ENCODE measurements at regions not wholly inside any gene's neighbourhood (a gene's known extent, or its start where the extent isn't known, plus 50 kb on each side); places are given as distances from the start of the nearest gene placed in this dataset.

DNA sequence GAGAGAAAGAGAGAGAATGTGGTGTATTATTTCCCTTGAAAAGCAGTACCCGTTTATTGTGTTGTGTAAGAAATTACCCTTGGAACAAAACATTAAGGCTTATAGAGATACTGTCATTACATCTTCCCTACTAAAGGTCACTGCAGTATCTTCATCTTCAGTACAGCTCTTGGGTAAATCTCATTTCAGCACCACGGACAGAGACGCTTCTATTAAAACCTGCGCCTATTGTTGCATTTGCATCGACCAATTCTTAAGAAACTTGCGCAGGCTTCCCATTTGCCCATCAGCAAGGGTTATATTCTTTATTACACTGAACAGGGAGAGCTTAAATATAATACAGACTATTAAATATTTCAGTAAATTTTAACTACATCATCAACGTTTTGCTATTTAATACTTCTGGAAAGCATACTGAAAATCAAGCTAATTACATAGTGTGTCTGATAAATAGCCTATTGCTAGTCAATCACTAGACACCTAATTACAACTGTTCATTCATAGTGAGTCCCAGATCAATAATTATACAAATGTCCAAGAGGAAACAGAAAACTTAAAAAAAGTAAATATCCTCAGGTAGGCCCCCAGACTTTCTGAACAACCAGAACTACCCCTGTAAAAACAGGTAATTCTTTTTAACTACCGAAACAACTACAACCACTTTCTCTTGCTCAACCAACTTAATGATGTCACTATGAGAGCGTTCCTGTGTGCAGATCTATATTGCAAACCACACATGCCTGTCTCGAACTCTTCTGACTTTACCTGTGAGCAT lies 350.6 kb downstream of the LIG4 start:
- DNase-seq (ENCODE audit: low spot score), result no peak

- no peak for DNase-seq (ENCODE audit: low spot score)
These were observed 355.1 kb downstream of the LIG4 start for GRCh38 chr13:107860284-107860683.

DNA sequence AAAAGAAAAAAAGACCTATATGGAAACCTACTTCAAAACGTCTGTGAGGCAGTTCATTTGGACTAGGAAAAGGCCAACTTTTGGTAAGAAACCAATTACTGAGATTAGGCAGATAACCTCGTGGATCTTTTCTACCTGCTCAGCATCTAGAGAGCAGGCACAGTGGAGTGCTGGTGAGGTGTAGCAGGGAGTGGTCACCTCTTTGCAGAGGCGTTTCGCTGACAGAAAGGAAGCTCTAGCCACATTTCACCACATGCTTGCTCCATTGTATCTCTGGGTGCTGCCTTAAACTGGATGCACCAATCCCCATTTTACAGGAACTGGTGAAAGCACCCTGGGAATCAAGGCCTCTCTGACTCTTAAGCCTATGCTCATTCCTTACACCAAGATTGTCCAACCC lies 360.5 kb downstream of the LIG4 start:
- no peak for DNase-seq (ENCODE audit: low spot score)

- DNase-seq (ENCODE audit: low spot score), result no peak
These were observed 363.3 kb downstream of the LIG4 start for GRCh38 chr13:107852072-107852471.

DNA sequence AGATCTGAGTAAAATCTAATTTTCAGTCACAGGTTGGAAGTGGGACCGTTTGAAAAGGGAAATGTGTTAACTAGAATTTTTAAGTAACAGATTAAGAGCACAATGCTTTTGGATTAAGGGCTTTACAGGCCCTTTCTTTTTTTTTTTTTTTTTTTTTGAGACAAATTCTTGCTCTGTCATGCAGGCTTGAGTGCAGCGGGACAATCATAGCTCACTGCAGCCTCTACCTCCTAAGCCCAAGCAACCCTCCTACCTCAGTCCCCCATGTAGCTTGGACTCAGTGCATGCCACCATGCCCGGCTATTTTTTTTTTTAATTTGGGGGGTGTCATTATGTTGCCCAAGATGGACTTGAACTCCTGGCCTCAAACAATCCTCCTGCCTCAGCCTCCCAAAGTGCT lies 363.7 kb downstream of the LIG4 start:
- no peak for DNase-seq (ENCODE audit: low spot score)

GRCh38 chr13:107847406-107847805 lies 367.9 kb downstream of the LIG4 start:
- no peak for DNase-seq (ENCODE audit: low spot score)

DNA sequence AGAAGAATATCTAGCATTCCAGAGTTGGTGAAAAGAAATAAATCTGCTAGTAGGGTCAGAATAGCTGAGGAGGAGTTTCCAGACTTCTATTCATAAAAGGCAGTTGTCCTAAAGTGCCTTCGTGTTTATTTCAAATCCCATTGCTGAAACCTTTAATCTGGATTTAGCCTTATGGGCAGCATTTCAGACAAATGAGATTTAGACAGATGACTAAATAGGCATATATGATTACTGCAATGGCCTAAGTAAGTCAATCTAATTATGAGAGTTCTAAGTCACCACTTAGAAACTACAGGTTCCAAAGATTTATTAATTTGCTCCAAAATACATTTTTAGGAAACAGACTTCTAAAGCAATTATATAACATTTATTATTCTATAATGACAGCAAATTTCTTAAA lies 368.7 kb downstream of the LIG4 start:
- no peak for DNase-seq (ENCODE audit: low spot score)

GRCh38 chr13:107845911-107846310 lies 369.4 kb downstream of the LIG4 start:
- no peak for DNase-seq (ENCODE audit: low spot score)

GRCh38 chr13:107843681-107844080 lies 371.7 kb downstream of the LIG4 start:
- no peak for DNase-seq (ENCODE audit: low spot score)

DNA sequence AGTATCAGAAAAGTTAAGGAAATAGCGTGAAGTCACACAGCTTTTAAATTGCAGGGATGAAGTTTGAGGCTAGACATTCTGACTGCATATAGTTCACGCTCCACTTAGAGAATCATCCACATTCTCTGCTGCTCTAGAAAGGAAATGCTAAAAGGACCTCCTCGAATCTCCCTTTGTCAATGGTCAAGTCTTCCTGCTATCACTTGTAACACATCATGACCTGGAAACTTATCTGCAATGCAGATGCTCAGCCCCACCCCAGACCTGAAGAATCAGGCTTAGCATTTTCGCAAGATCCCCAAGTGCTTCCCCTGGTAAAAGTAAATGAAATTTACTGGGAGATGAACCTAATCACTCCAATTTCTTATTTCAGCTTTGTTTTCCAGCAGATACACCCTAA lies 372.1 kb downstream of the LIG4 start:
- DNase-seq (ENCODE audit: low spot score), result no peak

DNA sequence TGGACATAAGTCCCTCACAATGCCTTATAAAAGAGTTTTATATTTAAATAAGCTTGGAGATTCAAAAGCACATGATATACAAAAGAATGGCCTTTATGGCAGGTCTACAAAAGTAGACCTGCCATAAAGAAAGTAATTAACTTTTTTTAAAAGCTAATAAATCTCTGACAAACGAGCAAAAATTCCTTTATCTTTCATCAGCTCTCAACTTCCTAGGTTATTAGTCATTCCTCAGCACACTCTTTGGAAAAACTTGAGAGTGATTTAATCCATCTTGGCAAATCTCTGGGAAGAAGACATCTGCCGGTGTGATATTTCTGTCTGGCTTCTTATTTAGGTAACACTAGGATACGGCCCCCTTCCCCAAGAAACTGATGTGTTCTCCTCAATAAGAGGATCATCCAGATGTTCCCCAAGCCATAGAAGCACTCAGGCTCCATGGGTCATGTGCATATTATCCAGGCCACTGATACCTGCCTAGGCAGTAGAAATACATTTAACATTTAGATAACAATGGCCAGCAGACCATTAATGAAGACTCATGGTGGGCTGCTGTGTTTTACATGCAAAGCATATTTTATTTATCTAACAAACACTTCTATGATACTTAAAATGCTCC lies 372.7 kb downstream of the LIG4 start:
- DNase-seq (ENCODE audit: low spot score), result no peak

GRCh38 chr13:107838588-107839161 lies 376.7 kb downstream of the LIG4 start:
- DNase-seq (ENCODE audit: low spot score), result no peak

DNA sequence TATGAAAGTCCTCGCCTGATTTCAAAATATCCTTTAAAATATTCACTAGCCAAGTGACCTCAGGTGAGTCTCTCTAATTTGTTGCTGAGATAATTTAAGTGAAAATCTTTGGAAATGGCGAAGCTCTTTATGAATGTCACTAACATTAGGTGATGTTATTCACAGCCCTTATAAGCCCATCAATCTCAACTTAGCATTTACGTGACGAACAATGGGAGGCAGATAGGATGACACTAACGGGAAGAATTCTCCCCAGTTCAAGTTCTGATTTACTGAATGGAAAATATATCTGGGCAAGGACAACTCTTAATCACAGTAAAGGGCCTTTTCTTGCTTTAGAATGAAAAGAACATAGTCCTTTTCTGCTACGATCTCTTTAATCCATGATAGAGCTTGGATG lies 378.7 kb downstream of the LIG4 start:
- DNase-seq (ENCODE audit: low spot score), result no peak

DNA sequence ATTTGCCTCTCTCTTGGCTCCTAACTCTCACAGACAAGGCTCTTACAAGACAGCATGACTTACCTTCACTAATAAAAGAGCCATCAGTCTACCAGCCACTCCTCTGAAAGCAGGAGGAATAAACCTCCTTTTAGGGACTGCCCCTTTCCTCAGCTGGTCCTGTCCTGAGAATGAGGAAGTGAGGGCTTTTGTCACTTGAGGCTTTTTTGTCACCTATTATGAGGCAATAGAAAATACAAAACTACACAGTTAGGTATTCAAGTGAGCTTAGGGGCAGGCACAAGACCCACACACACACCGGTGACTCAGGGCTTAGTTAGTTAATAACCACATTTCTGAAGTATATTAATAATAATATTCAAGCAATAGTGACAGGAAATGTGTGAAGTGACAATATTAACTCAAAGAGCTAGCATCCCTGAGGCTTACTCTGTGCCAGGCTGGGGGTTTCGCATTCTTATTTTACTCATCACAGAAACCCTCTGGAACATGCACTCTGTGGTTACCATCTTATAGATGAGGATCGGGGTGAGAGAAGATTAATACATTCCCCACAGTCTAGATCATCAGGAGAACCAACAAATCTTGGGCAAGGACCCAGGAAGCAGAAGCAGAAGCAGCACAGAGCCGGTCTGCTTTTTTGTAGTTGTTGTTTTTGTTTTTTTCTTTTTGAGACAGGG lies 379.9 kb downstream of the LIG4 start:
- DNase-seq (ENCODE audit: low spot score), result no peak

DNA sequence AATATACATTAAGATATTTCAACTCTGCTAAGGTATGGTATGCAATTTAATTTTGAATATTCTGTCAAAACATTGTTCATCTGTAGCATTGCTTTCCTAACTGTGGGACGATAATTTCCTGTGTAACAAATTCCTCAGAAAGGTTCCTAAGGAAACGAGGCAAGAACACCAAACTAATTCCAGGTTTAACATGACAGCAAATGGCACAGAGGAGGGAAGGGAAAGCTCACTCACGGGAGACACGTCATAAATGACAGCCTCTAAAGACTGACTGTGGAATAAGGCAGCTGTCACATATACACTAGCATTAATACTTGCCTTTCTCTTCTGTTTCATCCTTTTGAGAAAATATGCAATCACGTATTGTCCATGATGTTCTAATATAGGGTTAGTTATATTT lies 380.6 kb downstream of the LIG4 start:
- no peak for DNase-seq (ENCODE audit: low spot score)

GRCh38 chr13:107834281-107834680 lies 381.1 kb downstream of the LIG4 start:
- DNase-seq (ENCODE audit: low spot score), result no peak

DNA sequence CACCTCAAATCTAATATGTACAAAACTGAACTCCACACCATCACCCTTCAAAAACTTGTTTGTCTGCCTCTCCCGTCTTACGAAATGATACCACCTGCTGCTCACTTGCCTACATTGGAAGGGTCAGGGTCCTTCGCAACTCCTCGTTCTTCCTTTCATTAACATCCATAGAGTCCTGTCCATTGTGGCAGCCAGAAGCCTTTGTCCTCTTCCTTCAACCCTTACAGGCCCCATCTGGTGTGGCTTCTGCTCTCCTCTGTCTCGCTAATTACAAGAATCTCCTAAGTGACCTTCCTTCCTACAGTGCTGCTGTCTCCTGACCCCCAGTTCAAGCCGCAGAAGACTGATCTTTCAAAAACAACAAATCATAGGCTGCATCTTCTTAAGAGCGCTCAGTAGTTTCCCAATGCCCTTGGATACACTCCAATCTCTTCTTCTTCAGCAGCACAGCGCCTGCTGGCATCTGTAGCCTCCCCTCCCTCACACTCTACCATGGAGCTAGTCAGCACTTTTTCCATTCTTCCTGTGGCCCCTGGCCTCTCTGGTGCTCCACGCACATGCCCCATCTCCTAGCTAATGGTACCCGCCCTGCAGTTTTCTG lies 382.7 kb downstream of the LIG4 start:
- DNase-seq (ENCODE audit: low spot score), result no peak

DNA sequence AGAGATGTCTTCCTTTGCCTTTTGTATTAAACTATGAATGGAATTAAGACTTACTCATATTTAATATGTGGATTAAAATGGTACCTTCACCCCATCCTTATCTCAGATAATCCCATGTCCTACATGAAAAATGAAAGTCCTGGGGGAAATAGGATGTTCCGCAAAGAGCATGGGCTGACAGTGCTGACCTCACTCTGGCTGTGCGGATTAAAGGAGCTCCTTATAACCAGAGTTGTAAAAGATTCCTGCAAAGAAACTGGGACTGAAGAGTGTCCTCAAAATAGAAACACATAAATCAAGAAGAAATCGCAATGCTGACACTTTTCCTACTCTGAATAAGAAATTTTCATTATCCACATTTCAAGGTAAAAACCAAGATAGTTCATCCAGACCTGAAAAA lies 384.5 kb downstream of the LIG4 start:
- DNase-seq (ENCODE audit: low spot score), result no peak

DNA sequence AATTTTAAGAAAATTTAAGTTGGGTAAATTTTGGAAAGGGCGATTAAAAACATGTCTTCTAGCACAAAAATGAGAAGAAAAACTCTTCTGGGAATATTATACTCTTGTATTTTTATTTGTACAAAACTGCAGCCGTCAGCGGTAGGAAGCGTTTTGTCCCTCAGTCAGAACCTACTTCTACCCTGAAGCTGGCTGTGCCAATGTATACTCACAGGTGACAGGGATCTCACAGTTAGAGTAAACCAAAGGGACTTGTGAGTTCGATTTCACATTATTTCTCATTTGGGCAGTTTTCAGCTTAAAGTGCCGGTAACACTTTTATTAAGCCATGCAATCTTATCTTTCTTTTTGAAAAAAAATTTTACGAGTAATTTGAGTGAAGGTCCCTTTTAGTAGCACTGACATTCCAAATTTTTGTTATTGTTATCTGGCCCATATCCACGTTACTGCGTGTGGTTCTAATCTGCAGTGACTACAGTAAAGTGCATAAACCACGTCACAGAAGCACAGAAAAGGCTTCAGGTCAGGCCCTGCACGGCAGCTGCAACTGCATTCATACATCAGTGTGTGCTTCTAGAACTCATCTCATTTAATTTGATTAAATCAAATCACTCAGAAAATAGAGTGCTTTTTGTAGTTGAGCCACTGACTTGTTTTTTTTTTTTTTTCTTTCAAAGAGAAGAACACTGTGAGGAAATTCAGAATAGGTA lies 387.3 kb downstream of the LIG4 start:
- no peak for DNase-seq (ENCODE audit: low spot score)

- no peak for DNase-seq (ENCODE audit: low spot score)
These were observed 390.7 kb downstream of the LIG4 start for GRCh38 chr13:107824635-107825034.

- no peak for DNase-seq (ENCODE audit: low spot score)
These were observed 393.3 kb downstream of the LIG4 start for GRCh38 chr13:107822006-107822405.

DNA sequence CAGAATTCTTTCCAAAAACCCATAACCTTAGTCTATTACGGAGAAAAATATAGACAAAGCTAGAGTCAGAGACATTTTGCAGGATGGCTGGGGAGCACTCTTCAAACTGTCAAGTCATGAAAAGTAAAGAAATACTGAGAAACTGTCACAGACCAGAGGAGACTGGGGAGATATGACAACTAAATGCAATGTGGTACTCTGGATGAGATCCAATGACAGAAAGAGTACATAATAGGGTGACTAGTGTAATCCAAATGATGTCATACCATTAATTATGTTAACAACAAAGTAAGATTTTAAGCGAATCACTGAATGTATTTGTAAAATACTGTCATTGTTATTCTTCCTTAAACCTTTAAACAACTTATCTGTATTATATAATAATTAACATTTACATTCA lies 393.8 kb downstream of the LIG4 start:
- DNase-seq (ENCODE audit: low spot score), result no peak
